HG02981 (cell line): ENCODE measurements at regions not wholly inside any gene's neighbourhood (a gene's known extent, or its start where the extent isn't known, plus 50 kb on each side); places are given as distances from the start of the nearest gene placed in this dataset.

Experiments used
- ATAC-seq: cut with Tn5 transposase; IDR thresholded peaks from one replicate; pipeline ENCODE4 v1.9.1; 2021; ENCODE audit warnings: mild to moderate bottlenecking, moderate library complexity; ENCODE audit not compliant: unreplicated experiment

GRCh38 chr2:217328622-217328978, 468.7 kb upstream of the TNP1 start:
- ATAC-seq = no peak

DNA sequence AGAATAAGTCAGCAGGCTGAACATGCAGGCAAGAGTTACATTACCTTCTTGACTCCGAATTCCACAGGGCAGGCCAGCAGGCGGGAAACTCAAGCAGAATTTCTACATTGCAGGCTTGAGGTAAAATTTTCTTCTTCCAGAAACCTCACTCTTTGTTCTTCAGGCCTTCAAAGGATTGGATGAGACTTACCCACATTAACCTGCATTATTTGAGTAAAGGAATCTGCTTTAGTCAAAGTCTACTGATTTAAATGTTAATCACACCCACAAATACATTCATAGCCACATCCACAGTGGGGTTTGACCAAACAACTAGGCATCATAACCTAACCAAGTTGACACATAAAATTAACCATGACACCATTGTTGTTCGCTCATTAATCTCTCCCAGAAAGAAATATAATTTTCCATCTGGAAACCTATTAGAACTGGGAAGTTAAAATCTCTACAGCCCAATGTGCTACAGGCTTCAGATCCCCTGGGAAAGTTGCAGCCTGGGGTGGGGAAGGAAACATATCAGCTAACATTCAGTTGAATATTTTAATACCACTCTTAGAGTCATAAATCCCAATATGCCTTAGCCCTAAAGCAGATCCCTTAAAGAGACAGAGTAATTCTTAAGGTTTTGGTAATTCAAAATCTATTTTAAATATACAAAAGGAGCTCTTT, 468.2 kb upstream of the TNP1 start:
- no peak for ATAC-seq

- ATAC-seq = no peak
Observed at GRCh38 chr2:217326238-217327022, 466.6 kb upstream of the TNP1 start.

DNA sequence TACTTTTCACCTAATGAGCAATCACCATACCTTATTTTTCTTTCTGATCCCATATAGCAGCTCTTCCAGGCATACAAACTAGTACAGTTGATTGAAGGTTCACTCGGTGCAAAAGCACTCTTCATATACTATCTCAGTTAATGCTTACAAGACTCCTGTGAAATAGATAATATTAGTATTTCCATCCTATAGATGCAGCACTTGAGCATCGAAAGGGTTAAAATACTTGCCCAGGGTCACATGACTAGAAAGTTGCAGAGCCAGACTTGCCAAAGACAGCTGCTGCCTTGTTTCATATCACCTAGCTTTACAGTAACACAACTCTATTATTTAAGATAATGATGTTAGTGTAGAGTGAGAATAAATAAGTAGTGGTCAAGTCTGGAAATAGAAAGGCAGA, 466.0 kb upstream of the TNP1 start:
- no peak for ATAC-seq

- no peak for ATAC-seq
Observed at GRCh38 chr2:217325251-217325650, 465.4 kb upstream of the TNP1 start.

- peak; percentile 88 for ATAC-seq
Observed at GRCh38 chr2:217316743-217317142, 456.9 kb upstream of the TNP1 start.

DNA sequence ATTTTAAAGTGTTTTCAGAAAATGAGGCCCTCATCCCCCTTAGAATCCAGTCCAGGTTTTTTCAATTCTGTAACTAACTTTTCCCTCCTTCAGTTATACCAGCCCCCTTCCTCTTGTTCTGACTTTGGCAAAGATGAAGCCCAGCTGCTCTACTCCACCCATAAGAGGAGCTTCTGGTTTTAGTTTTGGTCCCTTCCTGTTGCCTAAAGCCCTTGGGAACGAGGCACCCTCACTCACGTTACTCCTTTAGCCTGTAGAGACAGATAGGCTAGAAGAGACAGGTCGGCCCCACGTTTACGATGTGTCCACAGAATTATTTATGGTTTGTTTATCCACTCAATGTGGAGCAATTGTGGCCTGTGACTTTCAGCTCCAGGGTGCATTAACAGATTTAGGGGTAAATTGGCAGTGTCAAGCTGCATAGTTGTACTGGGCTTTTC, 454.2 kb upstream of the TNP1 start:
- ATAC-seq = no peak

DNA sequence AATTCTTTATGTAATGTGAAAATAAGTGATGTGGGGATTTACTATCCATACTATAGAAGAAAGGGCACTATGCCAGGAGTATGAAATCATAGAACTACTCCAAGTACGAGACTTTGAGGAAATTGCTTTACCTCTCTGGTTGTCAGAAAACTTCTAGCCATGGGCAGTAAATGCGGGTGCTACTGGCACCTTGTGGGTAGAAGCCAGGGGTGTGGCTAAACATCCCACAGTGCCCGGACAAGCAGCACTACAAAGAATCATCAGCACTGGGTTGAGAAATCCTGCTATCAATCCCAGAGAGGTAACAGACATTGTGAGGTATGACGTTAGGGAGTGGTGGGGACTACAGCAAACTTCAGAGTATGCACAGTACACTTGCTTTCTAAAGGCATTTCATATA, 453.5 kb upstream of the TNP1 start:
- ATAC-seq = no peak

DNA sequence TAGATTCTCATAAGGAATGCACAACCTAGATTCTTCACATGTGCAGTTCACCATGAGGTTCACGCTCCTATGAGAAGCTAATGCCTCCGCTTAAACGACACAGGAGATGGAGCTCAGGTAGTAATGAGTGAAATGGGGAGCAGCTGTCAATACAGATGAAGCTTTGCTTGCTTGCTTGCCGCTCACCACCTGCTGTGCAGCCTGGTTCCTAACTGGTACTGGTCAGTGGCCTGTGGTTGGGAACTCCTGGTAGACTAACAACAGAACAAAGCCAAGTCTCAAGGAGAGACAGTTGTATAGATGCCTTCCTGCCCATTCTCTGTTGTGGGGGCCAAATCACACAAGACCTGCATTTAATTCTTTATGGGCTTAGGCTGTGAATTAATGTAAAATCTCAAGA, 449.2 kb upstream of the TNP1 start:
- ATAC-seq = no peak

GRCh38 chr2:217307023-217307422, 447.2 kb upstream of the TNP1 start:
- no peak for ATAC-seq

- ATAC-seq = no peak
Observed at GRCh38 chr2:217305882-217306281, 446.0 kb upstream of the TNP1 start.

DNA sequence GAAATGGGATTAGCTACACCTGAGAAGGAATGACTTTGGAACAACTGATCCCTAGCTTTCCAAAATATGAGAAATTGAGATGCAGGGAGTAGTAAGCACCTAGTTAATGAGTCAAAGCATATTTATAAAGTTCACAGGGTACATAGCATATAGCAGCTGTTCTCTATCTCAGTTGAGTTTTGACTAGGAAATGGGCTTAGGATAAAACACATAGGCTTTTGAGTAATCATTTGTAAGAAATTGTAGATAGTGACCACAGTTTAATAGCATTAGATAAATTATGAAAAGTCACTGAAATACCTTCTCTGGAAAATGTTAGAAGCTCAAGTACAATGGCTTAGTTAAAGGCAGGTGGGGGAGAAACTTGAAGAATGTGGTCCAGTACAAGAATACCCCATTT, 444.7 kb upstream of the TNP1 start:
- ATAC-seq = no peak

GRCh38 chr2:217302856-217303255, 443.0 kb upstream of the TNP1 start:
- no peak for ATAC-seq

GRCh38 chr2:217301142-217301925, 441.5 kb upstream of the TNP1 start:
- no peak for ATAC-seq

DNA sequence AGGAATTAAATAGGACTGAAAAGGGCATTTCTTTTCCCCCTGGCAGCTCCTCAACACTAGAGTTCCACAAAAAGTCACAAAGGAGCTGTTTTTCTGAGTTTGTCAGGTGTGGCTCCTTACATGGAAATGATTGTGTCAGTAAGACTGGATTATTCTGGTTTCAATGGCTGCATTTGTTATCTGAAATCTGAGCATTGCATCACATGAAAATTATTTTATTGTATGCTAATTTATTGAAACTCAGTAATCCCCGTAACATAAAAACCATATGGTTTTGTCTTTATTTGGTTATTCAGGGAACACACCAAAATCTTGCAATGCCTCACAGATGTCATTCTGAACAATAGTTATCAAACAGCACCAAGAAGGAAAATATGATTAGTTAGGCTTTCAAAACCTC, 439.7 kb upstream of the TNP1 start:
- no peak for ATAC-seq

- ATAC-seq = no peak
Observed at GRCh38 chr2:217297096-217297495, 437.2 kb upstream of the TNP1 start.

DNA sequence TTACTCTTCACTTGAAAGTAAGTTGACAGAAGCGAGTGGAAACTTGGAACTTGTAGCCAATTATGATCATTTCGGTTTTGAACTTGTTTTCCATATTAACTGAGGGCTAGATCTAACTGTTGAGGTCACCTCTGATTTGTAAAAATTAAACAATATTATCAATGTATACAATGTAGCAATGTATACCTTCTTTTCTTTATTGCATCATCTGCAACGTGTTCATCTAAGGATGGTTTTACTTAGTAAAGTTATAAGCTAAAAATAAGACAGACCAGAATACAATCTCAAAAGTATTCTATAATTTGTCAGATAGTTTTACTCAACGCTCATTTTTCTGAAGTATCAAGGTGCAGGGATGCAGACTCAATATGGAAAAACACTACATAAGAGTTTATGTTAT, 435.0 kb upstream of the TNP1 start:
- ATAC-seq = no peak

DNA sequence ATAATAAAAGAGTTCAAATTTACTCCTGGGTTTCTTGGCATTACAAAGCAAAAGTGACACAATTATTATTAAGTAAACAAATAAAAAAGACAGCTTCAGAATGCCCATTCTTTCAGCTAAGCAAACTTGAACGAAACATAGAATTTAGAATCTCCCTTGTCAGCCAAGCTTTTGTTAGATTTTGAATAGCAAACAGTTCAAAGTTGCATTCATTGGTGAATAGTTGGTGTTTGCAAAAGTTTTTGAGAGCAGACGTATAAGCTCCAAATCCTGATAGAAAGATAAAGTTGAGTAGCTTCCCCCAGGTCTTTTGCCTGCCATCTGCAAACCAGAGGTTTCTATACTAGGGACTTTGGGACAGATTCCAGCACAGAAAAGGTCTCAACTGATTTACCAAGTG, 434.3 kb upstream of the TNP1 start:
- ATAC-seq = no peak

- ATAC-seq = no peak
Observed at GRCh38 chr2:217293607-217294006, 433.7 kb upstream of the TNP1 start.

DNA sequence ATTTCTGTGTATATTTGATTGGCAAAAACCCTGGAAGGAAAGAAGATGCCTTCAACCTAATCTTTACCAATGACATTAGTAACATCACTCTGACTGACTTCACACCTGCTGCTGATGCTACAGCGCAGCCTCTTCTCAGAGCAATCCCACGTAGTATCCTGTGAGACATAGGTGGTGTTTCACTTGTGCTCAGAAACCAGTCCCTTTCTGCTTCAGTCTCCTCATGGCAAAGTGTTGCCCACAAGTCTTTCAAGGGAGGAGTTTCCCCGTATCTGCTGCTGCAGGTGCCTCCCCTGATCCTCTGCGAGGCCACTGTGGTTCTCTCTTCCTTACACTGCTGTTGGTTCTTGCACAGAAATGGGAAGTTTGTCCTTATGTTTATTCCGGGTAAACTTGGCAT, 433.2 kb upstream of the TNP1 start:
- ATAC-seq = no peak

GRCh38 chr2:217291259-217291658, 431.4 kb upstream of the TNP1 start:
- ATAC-seq = no peak

GRCh38 chr2:217290467-217290866, 430.6 kb upstream of the TNP1 start:
- ATAC-seq = no peak
